ENCODE measurements at regions not wholly inside any gene's neighbourhood (a gene's known extent, or its start where the extent isn't known, plus 50 kb on each side); places are given as distances from the start of the nearest gene placed in this dataset.
A peak's percentile ranks its signal among the peaks of the same experiment; 100 is the strongest.
"Not testable (repeated sequence)": the region's sequence is repeated elsewhere in the genome, so short reads cannot be mapped to it uniquely, and the experiment has no call there.

DNA sequence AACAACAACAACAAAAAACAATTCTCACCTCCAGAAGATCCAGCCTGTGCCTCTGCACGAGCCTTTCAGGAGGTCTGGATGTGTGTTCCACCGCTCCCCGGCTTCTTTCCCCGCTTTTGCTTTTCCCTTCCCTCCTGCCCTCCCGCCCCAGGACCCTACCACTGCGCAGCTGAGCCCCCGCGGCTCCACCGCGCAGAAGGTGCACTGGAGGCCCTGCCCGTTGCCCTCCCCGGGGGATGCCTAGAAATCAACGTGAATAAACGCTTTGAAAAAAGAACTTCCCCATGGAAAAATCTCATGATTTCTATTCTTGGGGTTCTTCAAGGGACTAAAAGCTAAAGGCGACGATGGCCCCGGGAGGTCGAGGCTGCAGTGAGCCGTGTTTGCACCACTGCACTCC, 164.3 kb upstream of the NOTCH2NLA start:
- H3K4me1 ChIP-seq (ENCODE audit: control insufficient read depth, extremely low read depth, insufficient read depth, low read length); H3K27me3 ChIP-seq (ENCODE audit: control insufficient read depth, insufficient read depth, low read length); H3K9ac ChIP-seq (ENCODE audit: insufficient read depth, low read length); H4K20me1 ChIP-seq (ENCODE audit: control insufficient read depth, extremely low read depth, insufficient read depth, low read length); H2AFZ ChIP-seq (ENCODE audit: low read length); H3K4me3 ChIP-seq (replicated peaks in 1 of 4; ENCODE audit: control extremely low read depth in 1 of 4, insufficient read depth in 1 of 4, low read depth in 3 of 4, low read length in 4 of 4); DNase-seq (ENCODE audit: low read depth in 2 of 2); H3K9me3 ChIP-seq (ENCODE audit: control insufficient read depth, insufficient read depth, low read depth, low read length); H3K36me3 ChIP-seq (ENCODE audit: control insufficient read depth, insufficient read depth, low read length); H3K79me2 ChIP-seq (ENCODE audit: control insufficient read depth, insufficient read depth, low read length); H3K4me2 ChIP-seq (ENCODE audit: extremely low read depth, insufficient read depth, low read length); H3K27ac ChIP-seq (ENCODE audit: insufficient read depth, low read length): not testable (repeated sequence)

DNA sequence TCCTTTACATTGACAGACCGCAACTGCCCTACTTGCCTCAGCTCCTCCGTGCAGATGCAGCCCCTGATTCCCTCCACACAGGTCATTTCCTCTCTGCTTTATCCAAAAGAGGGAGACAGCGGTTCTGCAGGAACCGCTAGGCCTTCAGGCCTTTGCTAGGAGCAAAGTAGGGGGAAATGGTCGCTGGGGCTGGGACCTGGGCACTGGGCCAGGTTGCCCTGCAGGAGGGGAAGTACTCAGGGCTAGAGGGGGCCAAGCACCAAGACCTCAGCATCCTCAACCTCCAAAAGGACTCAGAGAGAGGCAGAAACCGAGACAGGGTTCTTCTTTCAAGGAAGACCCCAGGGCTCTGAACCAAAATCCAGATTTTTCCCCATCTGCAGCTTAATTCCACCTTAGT, 160.4 kb upstream of the NOTCH2NLA start:
- DNase-seq (ENCODE audit: low read depth in 2 of 2); H4K20me1 ChIP-seq (ENCODE audit: control insufficient read depth, extremely low read depth, insufficient read depth, low read length); H3K4me2 ChIP-seq (ENCODE audit: extremely low read depth, insufficient read depth, low read length); H3K4me1 ChIP-seq (ENCODE audit: control insufficient read depth, extremely low read depth, insufficient read depth, low read length); H3K27ac ChIP-seq (ENCODE audit: insufficient read depth, low read length); H3K36me3 ChIP-seq (ENCODE audit: control insufficient read depth, insufficient read depth, low read length); H3K79me2 ChIP-seq (ENCODE audit: control insufficient read depth, insufficient read depth, low read length); H3K9me3 ChIP-seq (ENCODE audit: control insufficient read depth, insufficient read depth, low read depth, low read length); H3K4me3 ChIP-seq (replicated peaks in 1 of 4; ENCODE audit: control extremely low read depth in 1 of 4, insufficient read depth in 1 of 4, low read depth in 3 of 4, low read length in 4 of 4); H3K27me3 ChIP-seq (ENCODE audit: control insufficient read depth, insufficient read depth, low read length); H3K9ac ChIP-seq (ENCODE audit: insufficient read depth, low read length); H2AFZ ChIP-seq (ENCODE audit: low read length): not testable (repeated sequence)

DNA sequence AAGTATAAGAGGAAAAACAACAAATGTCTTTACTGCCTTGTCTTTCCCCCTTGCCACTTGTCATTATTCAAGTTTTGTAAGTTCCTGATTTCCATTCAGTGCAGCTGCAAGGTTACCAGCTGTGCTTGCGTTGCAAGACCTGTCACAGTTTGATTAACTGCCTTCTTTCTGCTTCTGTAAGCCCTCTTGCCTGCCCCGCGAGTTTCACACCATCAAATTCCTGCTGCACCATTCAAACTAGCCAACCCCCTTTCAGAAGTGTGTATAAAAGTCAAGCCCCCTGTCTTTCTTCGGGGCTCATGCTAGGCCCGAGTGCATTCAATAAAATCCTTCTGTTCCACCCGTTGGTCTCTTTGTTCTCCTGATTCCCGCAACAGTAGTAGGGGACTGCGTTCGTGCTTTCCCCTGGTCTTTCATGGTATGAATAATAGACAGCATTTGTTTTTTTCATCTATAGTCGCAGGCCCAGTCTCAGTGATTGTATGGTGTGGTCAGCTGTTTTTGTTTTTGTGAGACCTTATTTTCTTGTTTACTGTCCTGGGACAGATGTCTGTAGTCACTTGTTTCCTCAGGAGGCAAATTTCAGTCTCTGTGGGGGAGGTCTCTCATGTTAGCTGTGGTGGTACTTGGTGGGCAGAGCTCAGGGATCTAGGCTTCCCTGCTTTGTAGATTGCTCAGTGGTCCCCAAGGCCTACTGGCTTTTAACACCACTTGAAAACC, 159.1 kb upstream of the NOTCH2NLA start:
- H3K9ac ChIP-seq (ENCODE audit: insufficient read depth, low read length); H3K4me1 ChIP-seq (ENCODE audit: control insufficient read depth, extremely low read depth, insufficient read depth, low read length); H3K79me2 ChIP-seq (ENCODE audit: control insufficient read depth, insufficient read depth, low read length); H3K27me3 ChIP-seq (ENCODE audit: control insufficient read depth, insufficient read depth, low read length); H4K20me1 ChIP-seq (ENCODE audit: control insufficient read depth, extremely low read depth, insufficient read depth, low read length); H3K36me3 ChIP-seq (ENCODE audit: control insufficient read depth, insufficient read depth, low read length); H3K4me3 ChIP-seq (replicated peaks in 1 of 4; ENCODE audit: control extremely low read depth in 1 of 4, insufficient read depth in 1 of 4, low read depth in 3 of 4, low read length in 4 of 4); H3K4me2 ChIP-seq (ENCODE audit: extremely low read depth, insufficient read depth, low read length); H3K27ac ChIP-seq (ENCODE audit: insufficient read depth, low read length); H2AFZ ChIP-seq (ENCODE audit: low read length); H3K9me3 ChIP-seq (ENCODE audit: control insufficient read depth, insufficient read depth, low read depth, low read length): not testable (repeated sequence)
- peak; percentile 15 to 39 for DNase-seq (ENCODE audit: low read depth in 2 of 2)

DNA sequence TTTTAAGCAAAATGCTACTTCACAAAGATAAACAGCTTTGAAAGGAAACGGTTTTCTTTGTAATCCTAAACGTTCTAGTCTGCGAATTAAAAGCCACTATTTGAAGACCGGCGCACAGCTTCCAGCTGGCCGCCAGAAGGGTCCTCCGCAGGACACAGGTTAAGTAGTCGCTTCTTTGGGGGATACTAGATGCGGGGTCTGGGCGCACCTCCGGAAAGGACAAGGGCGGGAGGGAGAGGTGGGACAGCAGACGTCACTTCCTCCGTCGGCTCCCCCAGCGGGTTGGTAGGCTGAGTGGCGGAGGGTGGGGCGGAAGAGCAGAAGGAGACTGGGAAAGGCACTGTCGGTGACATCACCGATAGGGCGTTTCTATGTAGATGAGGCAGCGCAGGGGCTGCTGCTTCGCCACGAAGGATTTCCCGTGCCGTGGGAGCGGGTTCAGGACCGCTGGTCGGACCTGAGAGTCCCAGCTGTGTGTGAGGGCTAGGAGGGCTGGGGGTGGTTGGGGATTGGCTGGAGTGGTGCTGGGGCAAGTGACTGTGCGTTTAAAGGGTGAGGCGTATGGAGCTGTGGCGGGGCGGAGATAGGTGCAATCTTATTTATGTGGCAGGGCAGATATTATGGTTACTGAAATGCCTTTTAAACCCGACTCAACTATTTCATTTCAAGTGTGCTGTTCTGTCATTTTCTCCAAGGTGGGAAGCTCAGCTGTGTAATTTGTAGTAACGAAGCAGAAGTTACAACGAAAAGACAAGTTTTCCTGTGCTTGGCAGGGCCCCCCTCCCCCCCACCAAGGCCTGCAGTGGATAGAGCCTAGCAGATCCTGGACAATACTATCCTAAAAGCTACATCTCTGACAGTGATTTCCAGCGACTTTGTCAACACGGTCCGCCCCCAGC, 158.3 kb upstream of the NOTCH2NLA start:
- not testable (repeated sequence) for H3K9me3 ChIP-seq (ENCODE audit: control insufficient read depth, insufficient read depth, low read depth, low read length); H3K4me1 ChIP-seq (ENCODE audit: control insufficient read depth, extremely low read depth, insufficient read depth, low read length); H3K27me3 ChIP-seq (ENCODE audit: control insufficient read depth, insufficient read depth, low read length); H3K79me2 ChIP-seq (ENCODE audit: control insufficient read depth, insufficient read depth, low read length); H4K20me1 ChIP-seq (ENCODE audit: control insufficient read depth, extremely low read depth, insufficient read depth, low read length); H2AFZ ChIP-seq (ENCODE audit: low read length); H3K36me3 ChIP-seq (ENCODE audit: control insufficient read depth, insufficient read depth, low read length)
- peak overlapping the region; percentile 74 for H3K27ac ChIP-seq (ENCODE audit: insufficient read depth, low read length)
- H3K9ac ChIP-seq (ENCODE audit: insufficient read depth, low read length), result peak overlapping the region; percentile 68
- DNase-seq (ENCODE audit: low read depth in 2 of 2), result peak; percentile 98 to 99
- H3K4me3 ChIP-seq (replicated peaks in 1 of 4; ENCODE audit: control extremely low read depth in 1 of 4, insufficient read depth in 1 of 4, low read depth in 3 of 4, low read length in 4 of 4), result peak overlapping the region; percentile 32 to 67 (median 44)
- peak overlapping the region; percentile 44 for H3K4me2 ChIP-seq (ENCODE audit: extremely low read depth, insufficient read depth, low read length)

DNA sequence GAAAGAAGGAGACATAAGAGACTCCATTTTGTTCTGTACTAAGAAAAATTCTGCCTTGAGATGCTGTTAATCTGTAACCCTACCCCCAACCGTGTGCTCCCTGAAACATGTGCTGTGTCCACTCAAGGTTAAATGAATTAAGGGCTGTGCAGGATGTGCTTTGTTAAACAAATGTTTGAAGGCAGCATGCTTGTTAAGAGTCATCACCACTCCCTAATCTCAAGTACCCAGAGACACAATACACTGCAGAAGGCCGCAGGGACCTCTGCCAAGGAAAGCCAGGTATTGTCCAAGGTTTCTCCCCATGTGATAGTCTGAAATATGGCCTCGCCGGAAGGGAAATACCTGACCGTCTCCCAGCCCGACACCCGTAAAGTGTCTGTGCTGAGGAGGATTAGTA, 152.4 kb upstream of the NOTCH2NLA start:
- DNase-seq (ENCODE audit: low read depth in 2 of 2); H3K27me3 ChIP-seq (ENCODE audit: control insufficient read depth, insufficient read depth, low read length); H3K27ac ChIP-seq (ENCODE audit: insufficient read depth, low read length); H3K4me1 ChIP-seq (ENCODE audit: control insufficient read depth, extremely low read depth, insufficient read depth, low read length); H3K4me2 ChIP-seq (ENCODE audit: extremely low read depth, insufficient read depth, low read length); H3K9me3 ChIP-seq (ENCODE audit: control insufficient read depth, insufficient read depth, low read depth, low read length); H3K9ac ChIP-seq (ENCODE audit: insufficient read depth, low read length); H2AFZ ChIP-seq (ENCODE audit: low read length); H3K79me2 ChIP-seq (ENCODE audit: control insufficient read depth, insufficient read depth, low read length); H3K36me3 ChIP-seq (ENCODE audit: control insufficient read depth, insufficient read depth, low read length); H4K20me1 ChIP-seq (ENCODE audit: control insufficient read depth, extremely low read depth, insufficient read depth, low read length); H3K4me3 ChIP-seq (replicated peaks in 1 of 4; ENCODE audit: control extremely low read depth in 1 of 4, insufficient read depth in 1 of 4, low read depth in 3 of 4, low read length in 4 of 4): not testable (repeated sequence)

DNA sequence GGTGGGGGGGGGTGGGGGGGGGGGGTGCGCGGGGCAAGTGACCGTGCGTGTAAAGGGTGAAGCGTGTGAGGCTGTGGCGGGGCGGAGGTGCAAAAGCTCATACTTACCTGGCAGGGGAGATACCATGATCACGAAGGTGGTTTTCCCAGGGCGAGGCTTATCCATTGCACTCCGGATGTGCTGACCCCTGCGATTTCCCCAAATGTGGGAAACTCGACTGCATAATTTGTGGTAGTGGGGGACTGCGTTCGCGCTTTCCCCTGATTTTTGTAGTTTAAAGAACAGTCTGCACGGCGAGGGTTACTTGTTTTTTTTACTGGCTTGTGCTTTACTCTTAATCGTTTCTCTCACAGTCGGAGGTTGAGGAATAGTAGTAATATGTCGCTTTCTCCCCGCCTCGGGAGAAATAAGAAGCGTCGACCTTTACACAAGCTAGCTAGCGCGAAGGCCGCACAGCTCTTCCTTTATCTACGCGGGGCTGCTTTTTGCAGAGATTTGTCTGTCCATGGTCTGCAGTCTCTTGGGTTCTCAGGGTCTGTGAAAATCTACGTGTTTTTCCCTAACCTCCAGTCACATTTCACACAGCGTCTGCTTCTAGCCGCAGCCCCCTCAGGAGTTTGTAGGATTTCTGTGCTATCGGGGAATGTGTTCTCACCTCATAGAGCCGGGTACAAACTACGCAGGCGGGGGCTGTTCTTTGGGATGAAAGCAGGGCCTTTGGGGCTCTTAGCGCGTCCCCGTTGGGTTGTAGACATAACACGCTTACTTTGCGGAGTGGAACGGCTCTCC, 148.1 kb upstream of the NOTCH2NLA start:
- H3K4me1 ChIP-seq (ENCODE audit: control insufficient read depth, extremely low read depth, insufficient read depth, low read length); H3K27me3 ChIP-seq (ENCODE audit: control insufficient read depth, insufficient read depth, low read length); H3K36me3 ChIP-seq (ENCODE audit: control insufficient read depth, insufficient read depth, low read length); H2AFZ ChIP-seq (ENCODE audit: low read length); H3K79me2 ChIP-seq (ENCODE audit: control insufficient read depth, insufficient read depth, low read length); H4K20me1 ChIP-seq (ENCODE audit: control insufficient read depth, extremely low read depth, insufficient read depth, low read length); H3K9me3 ChIP-seq (ENCODE audit: control insufficient read depth, insufficient read depth, low read depth, low read length); H3K4me2 ChIP-seq (ENCODE audit: extremely low read depth, insufficient read depth, low read length); H3K27ac ChIP-seq (ENCODE audit: insufficient read depth, low read length): not testable (repeated sequence)
- DNase-seq (ENCODE audit: low read depth in 2 of 2), result peak; percentile 98 to 99
- H3K9ac ChIP-seq (ENCODE audit: insufficient read depth, low read length), result peak overlapping the region; percentile 46
- peak overlapping the region in 2 of 4 experiments; percentile 12 to 40 for H3K4me3 ChIP-seq (replicated peaks in 1 of 4; ENCODE audit: control extremely low read depth in 1 of 4, insufficient read depth in 1 of 4, low read depth in 3 of 4, low read length in 4 of 4)
